ENCODE measurements at regions not wholly inside any gene's neighbourhood (a gene's known extent, or its start where the extent isn't known, plus 50 kb on each side); places are given as distances from the start of the nearest gene placed in this dataset.
A peak's percentile ranks its signal among the peaks of the same experiment; 100 is the strongest.

GRCh38 chr1:222232842-222233241, 315.1 kb downstream of the HHIPL2 start:
- no peaks in the 10 kb centered on the region for H3K4me1 ChIP-seq (ENCODE audit: insufficient read depth)
- H2AFZ ChIP-seq, result no peak overlapping the region
- H3K9me2 ChIP-seq (ENCODE audit: insufficient read depth), result no peaks in the 10 kb centered on the region
- no peaks in the 10 kb centered on the region for H3F3A ChIP-seq (ENCODE audit: insufficient read depth)
- no peak overlapping the region for H3K4me2 ChIP-seq (ENCODE audit: unreplicated experiment)
- no peak overlapping the region for H3K4me3 ChIP-seq
- DNase-seq, result no peak
- H4K20me1 ChIP-seq (ENCODE audit: insufficient read depth), result no peaks in the 10 kb centered on the region
- no peak for TF ChIP-seq EZH2phosphoT487 (IDR thresholded peaks at IDR 0.05; ENCODE audit: insufficient read depth, low read depth)
- TF ChIP-seq EZH2 (IDR thresholded peaks at IDR 0.05; ENCODE audit: insufficient read depth, poor library complexity, severe bottlenecking), result no peak
- in situ Hi-C loops (cut with MboI), result no loop called here
- no peak overlapping the region for H3K27ac ChIP-seq
- H3K9ac ChIP-seq, result no peak overlapping the region
- no peaks in the 10 kb centered on the region for H3K36me3 ChIP-seq (ENCODE audit: low read depth)
- no peaks in the 10 kb centered on the region for H3K27me3 ChIP-seq (replicated peaks; ENCODE audit: insufficient read depth)
- H3K9me3 ChIP-seq (ENCODE audit: low read depth), result no peaks in the 10 kb centered on the region
- H3K79me2 ChIP-seq (ENCODE audit: insufficient read depth), result no peaks in the 10 kb centered on the region

DNA sequence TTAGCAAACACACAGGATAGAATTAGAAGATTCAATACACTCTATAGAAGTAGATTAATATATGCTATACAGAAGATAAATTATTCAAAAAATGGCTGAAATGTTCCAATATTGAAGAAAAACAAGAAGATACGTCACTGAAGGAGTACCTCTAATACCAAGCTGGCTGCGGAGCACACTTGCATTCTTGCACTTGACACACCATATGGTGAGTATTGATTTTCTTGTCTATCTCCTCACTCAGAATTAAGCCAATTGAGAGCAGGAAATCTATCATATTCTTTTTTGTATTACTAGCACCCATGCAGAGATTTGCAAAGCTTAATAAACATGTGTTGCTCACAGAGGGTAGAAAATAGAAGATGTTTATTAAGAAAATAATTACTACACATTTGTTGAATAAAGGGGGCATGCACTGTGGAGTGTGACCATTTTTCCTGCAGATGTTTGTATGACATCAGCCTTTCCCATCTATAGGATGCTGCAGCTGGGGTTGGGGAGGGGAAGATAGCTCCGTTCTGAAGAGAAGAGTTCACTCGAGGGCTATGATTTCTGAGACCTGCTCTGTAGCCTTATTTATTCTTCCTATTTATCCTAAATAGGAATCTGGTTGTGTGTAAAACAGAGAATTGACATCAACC, 318.1 kb downstream of the HHIPL2 start:
- no peak overlapping the region for H3K4me2 ChIP-seq (ENCODE audit: unreplicated experiment)
- no peaks in the 10 kb centered on the region for H3F3A ChIP-seq (ENCODE audit: insufficient read depth)
- no peaks in the 10 kb centered on the region for H3K9me2 ChIP-seq (ENCODE audit: insufficient read depth)
- in situ Hi-C loops (cut with MboI), result no loop called here
- WGBS, 2 experiments (ENCODE audit: low coverage in 1 of 2, low lambda C conversion rate in 2 of 2, missing lambda C conversion rate in 2 of 2), result 20 to 23% methylated on average over 4 of the region's 4 CpGs
- no peak for TF ChIP-seq EZH2phosphoT487 (IDR thresholded peaks at IDR 0.05; ENCODE audit: insufficient read depth, low read depth)
- TF ChIP-seq EZH2 (IDR thresholded peaks at IDR 0.05; ENCODE audit: insufficient read depth, poor library complexity, severe bottlenecking), result no peak
- no peaks in the 10 kb centered on the region for H3K79me2 ChIP-seq (ENCODE audit: insufficient read depth)
- H3K27ac ChIP-seq, result no peak overlapping the region
- H4K20me1 ChIP-seq (ENCODE audit: insufficient read depth), result no peaks in the 10 kb centered on the region
- no peak overlapping the region for H3K4me3 ChIP-seq
- no peak overlapping the region for H3K9ac ChIP-seq
- H2AFZ ChIP-seq, result no peak overlapping the region
- H3K4me1 ChIP-seq (ENCODE audit: insufficient read depth), result peaks cover 10% of the 10 kb centered on the region
- no peaks in the 10 kb centered on the region for H3K36me3 ChIP-seq (ENCODE audit: low read depth)
- DNase-seq, result no peak
- no peaks in the 10 kb centered on the region for H3K9me3 ChIP-seq (ENCODE audit: low read depth)
- H3K27me3 ChIP-seq (replicated peaks; ENCODE audit: insufficient read depth), result no peaks in the 10 kb centered on the region

DNA sequence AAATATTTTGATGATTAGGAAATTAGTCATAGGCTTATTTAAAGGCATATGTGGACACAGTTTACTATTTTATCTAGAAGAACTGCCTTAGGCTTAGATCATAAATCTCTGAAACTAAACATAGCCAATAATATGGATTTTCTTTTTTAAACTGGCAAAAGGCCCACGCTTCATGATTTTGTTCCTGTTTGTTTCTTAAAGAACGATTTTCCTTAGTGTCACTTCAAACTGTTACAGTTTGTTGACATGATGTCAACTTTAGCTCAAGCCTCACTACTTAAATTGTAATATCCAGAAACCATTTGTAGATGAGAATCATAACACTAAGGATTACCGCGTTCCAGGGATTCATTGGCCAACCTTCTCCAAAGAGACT, 322.6 kb downstream of the HHIPL2 start:
- no peak overlapping the region for H2AFZ ChIP-seq
- H3F3A ChIP-seq (ENCODE audit: insufficient read depth), result no peaks in the 10 kb centered on the region
- peaks cover 16% of the 10 kb centered on the region for H3K4me1 ChIP-seq (ENCODE audit: insufficient read depth)
- no peak overlapping the region for H3K4me3 ChIP-seq
- TF ChIP-seq EZH2phosphoT487 (IDR thresholded peaks at IDR 0.05; ENCODE audit: insufficient read depth, low read depth) (no peak), EZH2 (IDR thresholded peaks at IDR 0.05; ENCODE audit: insufficient read depth, poor library complexity, severe bottlenecking) (no peak)
- H4K20me1 ChIP-seq (ENCODE audit: insufficient read depth), result no peaks in the 10 kb centered on the region
- WGBS, 2 experiments (ENCODE audit: low coverage in 1 of 2, low lambda C conversion rate in 2 of 2, missing lambda C conversion rate in 2 of 2), result 6 to 8% methylated on average over 4 of the region's 4 CpGs
- no peaks in the 10 kb centered on the region for H3K36me3 ChIP-seq (ENCODE audit: low read depth)
- peak; percentile 26 for DNase-seq
- no peaks in the 10 kb centered on the region for H3K9me2 ChIP-seq (ENCODE audit: insufficient read depth)
- no peak overlapping the region for H3K27ac ChIP-seq
- H3K79me2 ChIP-seq (ENCODE audit: insufficient read depth), result no peaks in the 10 kb centered on the region
- in situ Hi-C loops (cut with MboI), result no loop called here
- H3K4me2 ChIP-seq (ENCODE audit: unreplicated experiment), result peak overlapping the region; percentile 8
- no peaks in the 10 kb centered on the region for H3K27me3 ChIP-seq (replicated peaks; ENCODE audit: insufficient read depth)
- H3K9ac ChIP-seq, result no peak overlapping the region
- H3K9me3 ChIP-seq (ENCODE audit: low read depth), result no peaks in the 10 kb centered on the region

GRCh38 chr1:222224636-222225315, 323.1 kb downstream of the HHIPL2 start:
- Histone ChIP-seq H3K9me2 (ENCODE audit: insufficient read depth) (no peaks in the 10 kb centered on the region), H3K79me2 (ENCODE audit: insufficient read depth) (no peaks in the 10 kb centered on the region), H3K27me3 (replicated peaks; ENCODE audit: insufficient read depth) (no peaks in the 10 kb centered on the region), H2AFZ (no peak overlapping the region), H3K9ac (no peak overlapping the region), H3K27ac (no peak overlapping the region), H3K9me3 (ENCODE audit: low read depth) (no peaks in the 10 kb centered on the region), H3F3A (ENCODE audit: insufficient read depth) (no peaks in the 10 kb centered on the region), H3K4me3 (no peak overlapping the region), H3K4me2 (ENCODE audit: unreplicated experiment) (peak overlapping the region; percentile 8), H3K4me1 (ENCODE audit: insufficient read depth) (peaks cover 16% of the 10 kb centered on the region), H4K20me1 (ENCODE audit: insufficient read depth) (no peaks in the 10 kb centered on the region), H3K36me3 (ENCODE audit: low read depth) (no peaks in the 10 kb centered on the region)
- TF ChIP-seq EZH2 (IDR thresholded peaks at IDR 0.05; ENCODE audit: insufficient read depth, poor library complexity, severe bottlenecking), result no peak
- no peak for TF ChIP-seq EZH2phosphoT487 (IDR thresholded peaks at IDR 0.05; ENCODE audit: insufficient read depth, low read depth)
- peak; percentile 33 for DNase-seq
- in situ Hi-C loops (cut with MboI), result no loop called here
- WGBS, 2 experiments (ENCODE audit: low coverage in 1 of 2, low lambda C conversion rate in 2 of 2, missing lambda C conversion rate in 2 of 2), result 7 to 8% methylated on average over 4 of the region's 4 CpGs

Data from GM23248 (cell line).